H1 (cell line): ENCODE measurements at regions not wholly inside any gene's neighbourhood (a gene's known extent, or its start where the extent isn't known, plus 50 kb on each side); places are given as distances from the start of the nearest gene placed in this dataset.

ENCODE experiments used
- CTCF ChIA-PET: fragments of 300-600 bp; sonication (Branson Sonifier 250); formaldehyde crosslinking; loops from one replicate; lab custom pipeline; 2021; ENCODE audit not compliant: partially characterized antibody; lab: Charles Lee
- POLR2A ChIA-PET: fragments of 300-600 bp; sonication (Branson Sonifier 250); formaldehyde crosslinking; loops from one replicate; lab custom pipeline; 2021; ENCODE audit warnings: inconsistent platforms; ENCODE audit not compliant: partially characterized antibody; lab: Charles Lee
- DNase-seq, 2 experiments: peaks; one replicate each; pipeline versions ENCODE4 v3.0.0 to v3.0.0-alpha.2; 2010 to 2022; ENCODE audit warnings: low spot score in 2 of 2, low read depth in 1 of 2, mixed read lengths in 1 of 2
- FAIRE-seq: peaks from 2 replicates; lab custom pipeline; 2011; peaks lifted over from hg19 to GRCh38; lab: Jason Lieb, UNC
- H2AFZ ChIP-seq: 2 replicates; pipeline ENCODE4 v1.8.1; 2012; ENCODE audit warnings: low read length, inconsistent platforms
- H2AK5ac ChIP-seq: 2 replicates; pipeline ENCODE4 v1.6.1; 2013; ENCODE audit warnings: low read depth, low read length
- H2BK120ac ChIP-seq: replicated peaks from 2 replicates; pipeline ENCODE3; 2013; ENCODE audit warnings: low read depth, low read length, inconsistent platforms
- H2BK12ac ChIP-seq: 2 replicates; pipeline ENCODE4 v1.6.1; 2013; ENCODE audit warnings: low read depth, low read length
- H2BK15ac ChIP-seq: 2 replicates; pipeline ENCODE4 v1.6.1; 2013; ENCODE audit warnings: low read length
- H2BK20ac ChIP-seq: 2 replicates; pipeline ENCODE4 v1.6.1; 2013; ENCODE audit warnings: low read length
- H2BK5ac ChIP-seq: 2 replicates; pipeline ENCODE4 v1.6.1; 2013; ENCODE audit warnings: low read depth, low read length
- H3K14ac ChIP-seq: 2 replicates; pipeline ENCODE4 v1.6.1; 2013; ENCODE audit warnings: inconsistent platforms; ENCODE audit not compliant: insufficient read length
- H3K18ac ChIP-seq: 2 replicates; pipeline ENCODE4 v1.6.1; 2013; ENCODE audit warnings: low read length; ENCODE audit errors: extremely low read depth
- H3K23ac ChIP-seq: 2 replicates; pipeline ENCODE4 v1.6.1; 2013; ENCODE audit warnings: inconsistent platforms; ENCODE audit not compliant: insufficient read length
- H3K23me2 ChIP-seq: 2 replicates; pipeline ENCODE4 v1.6.1; 2013; ENCODE audit warnings: low read depth, low read length
- H3K27ac ChIP-seq: 2 replicates; pipeline ENCODE4 v1.6.1; 2011; ENCODE audit warnings: low read depth, low read length, inconsistent platforms
- H3K27me3 ChIP-seq, 4 experiments: replicated peaks in 1 of 4; 1 replicate in 1 of 4; 2 replicates in 3 of 4; pipeline versions ENCODE4 v1.6.1 to v1.8.1; 2011 to 2013; ENCODE audit warnings: low read length in 3 of 4, mild to moderate bottlenecking in 3 of 4, inconsistent platforms in 2 of 4, mixed read lengths in 2 of 4, moderate library complexity in 1 of 4; ENCODE audit not compliant: control insufficient read depth in 3 of 4, insufficient read depth in 3 of 4; ENCODE audit errors: extremely low read depth in 1 of 4
- H3K36me3 ChIP-seq, 4 experiments: 2 replicates each; pipeline versions ENCODE4 v1.6.1 to v1.8.1; 2011 to 2013; ENCODE audit warnings: mild to moderate bottlenecking in 4 of 4, low read length in 3 of 4, moderate library complexity in 2 of 4, control low read depth in 1 of 4, inconsistent platforms in 1 of 4; ENCODE audit not compliant: insufficient read depth in 4 of 4, control insufficient read depth in 2 of 4
- H3K4ac ChIP-seq: replicated peaks from 2 replicates; pipeline ENCODE3; 2013; ENCODE audit warnings: low read length, low read depth, mixed read lengths, inconsistent platforms; ENCODE audit not compliant: insufficient read length
- H3K4me1 ChIP-seq, 4 experiments: replicated peaks in 1 of 4; 1 replicate in 1 of 4; 2 replicates in 3 of 4; pipeline versions ENCODE4 v1.6.1 to v1.8.1; 2011 to 2013; ENCODE audit warnings: low read length in 3 of 4, inconsistent platforms in 2 of 4, mixed read lengths in 1 of 4; ENCODE audit not compliant: insufficient read depth in 4 of 4, control insufficient read depth in 3 of 4
- H3K4me2 ChIP-seq, 2 experiments: 2 replicates each; pipeline versions ENCODE4 v1.6.1 to v1.8.1; 2011 to 2013; ENCODE audit warnings: low read depth in 2 of 2, low read length in 2 of 2, control low read depth in 1 of 2, inconsistent platforms in 1 of 2, mild to moderate bottlenecking in 1 of 2; ENCODE audit not compliant: insufficient read depth in 1 of 2
- H3K4me3 ChIP-seq, 4 experiments: fragments of 200-600, 300-600 bp in 1 of 4; sonication (generic), shearing (Covaris generic), sonication (Bioruptor Twin) in 1 of 4; 2 replicates each; pipeline versions ENCODE4 v1.5.1 to v1.8.1; 2011 to 2016; ENCODE audit warnings: low read length in 4 of 4, low read depth in 3 of 4, control low read depth in 2 of 4, inconsistent platforms in 2 of 4, mild to moderate bottlenecking in 2 of 4, mixed read lengths in 1 of 4, moderate library complexity in 1 of 4; ENCODE audit not compliant: insufficient read depth in 2 of 4; ENCODE audit errors: extremely low read depth in 1 of 4
- H3K56ac ChIP-seq: replicated peaks from 2 replicates; pipeline ENCODE3; 2013; ENCODE audit warnings: low read depth, mild to moderate bottlenecking, mixed read lengths, low read length, inconsistent platforms; ENCODE audit not compliant: insufficient read length
- H3K79me1 ChIP-seq: 2 replicates; pipeline ENCODE4 v1.6.1; 2013; ENCODE audit warnings: low read depth, low read length, control low read depth
- H3K79me2 ChIP-seq, 2 experiments: 2 replicates each; pipeline versions ENCODE4 v1.6.1 to v1.8.1; 2012 to 2013; ENCODE audit warnings: low read length in 2 of 2, mild to moderate bottlenecking in 2 of 2, inconsistent platforms in 1 of 2; ENCODE audit not compliant: insufficient read depth in 2 of 2, control insufficient read depth in 1 of 2
- H3K9ac ChIP-seq, 4 experiments: replicated peaks in 1 of 4; 1 replicate in 1 of 4; 2 replicates in 3 of 4; pipeline versions ENCODE4 v1.6.1 to v1.8.1; 2011 to 2013; ENCODE audit warnings: low read depth in 3 of 4, low read length in 3 of 4, control low read depth in 2 of 4, mild to moderate bottlenecking in 2 of 4, moderate library complexity in 2 of 4, inconsistent platforms in 1 of 4; ENCODE audit errors: extremely low read depth in 1 of 4
- H3K9me3 ChIP-seq, 2 experiments: 2 replicates each; pipeline versions ENCODE4 v1.6.1 to v1.8.1; 2012 to 2013; ENCODE audit warnings: mild to moderate bottlenecking in 2 of 2, moderate library complexity in 2 of 2, control low read depth in 1 of 2, inconsistent platforms in 1 of 2, low read depth in 1 of 2, low read length in 1 of 2, mixed read lengths in 1 of 2; ENCODE audit not compliant: insufficient read depth in 2 of 2
- H4K20me1 ChIP-seq, 2 experiments: replicated peaks in 1 of 2; 2 replicates each; pipeline versions ENCODE3 to v1.8.1; 2011 to 2013; ENCODE audit warnings: inconsistent platforms in 2 of 2, low read length in 2 of 2, mild to moderate bottlenecking in 1 of 2; ENCODE audit not compliant: insufficient read depth in 2 of 2, control insufficient read depth in 1 of 2
- H4K5ac ChIP-seq: 2 replicates; pipeline ENCODE4 v1.6.1; 2013; ENCODE audit warnings: low read length, low read depth, mixed read lengths, inconsistent platforms; ENCODE audit not compliant: insufficient read length
- H4K8ac ChIP-seq: 2 replicates; pipeline ENCODE4 v1.8.0; 2013; ENCODE audit warnings: mild to moderate bottlenecking, moderate library complexity, low read length, inconsistent platforms; ENCODE audit not compliant: insufficient read depth; ENCODE audit errors: extremely low read depth
- H4K91ac ChIP-seq: replicated peaks from 2 replicates; pipeline ENCODE3; 2013; ENCODE audit warnings: low read length, mixed read lengths, inconsistent platforms; ENCODE audit not compliant: insufficient read length
- EP300 ChIP-seq, 2 experiments: IDR thresholded peaks; 1 replicate in 1 of 2; 2 replicates in 1 of 2; pipeline ENCODE4 v1.6.1; 2011 to 2012; ENCODE audit warnings: low read depth in 2 of 2, low read length in 2 of 2, mild to moderate bottlenecking in 2 of 2, borderline replicate concordance in 1 of 2, inconsistent platforms in 1 of 2, moderate library complexity in 1 of 2
- KDM1A ChIP-seq: fragments of 200-600, 300-600 bp; sonication (generic); IDR thresholded peaks from 2 replicates; pipeline ENCODE4 v1.7.1; 2016; ENCODE audit warnings: mild to moderate bottlenecking, low read length, borderline replicate concordance
- RAD21 ChIP-seq, 2 experiments: IDR thresholded peaks in 1 of 2; conservative IDR thresholded peaks in 1 of 2; 2 replicates each; pipeline ENCODE4 v1.6.1; 2011; ENCODE audit warnings: low read depth in 2 of 2, low read length in 2 of 2, improper control_type of control experiment in 1 of 2, inconsistent platforms in 1 of 2, mild to moderate bottlenecking in 1 of 2, moderate library complexity in 1 of 2
- SIX5 ChIP-seq: IDR thresholded peaks from 2 replicates; pipeline ENCODE4 v1.6.1; 2011; ENCODE audit warnings: mild to moderate bottlenecking, low read depth, low read length
- TEAD4 ChIP-seq: IDR thresholded peaks from 2 replicates; pipeline ENCODE4 v1.6.1; 2012; ENCODE audit warnings: low read depth, low read length, inconsistent platforms, mixed read lengths
- TF ChIP-seq, protein P1 (sequence below): IDR thresholded peaks from 2 replicates; pipeline ENCODE4 v1.6.1; 2011; ENCODE audit warnings: low read length, improper control_type of control experiment

DNA sequence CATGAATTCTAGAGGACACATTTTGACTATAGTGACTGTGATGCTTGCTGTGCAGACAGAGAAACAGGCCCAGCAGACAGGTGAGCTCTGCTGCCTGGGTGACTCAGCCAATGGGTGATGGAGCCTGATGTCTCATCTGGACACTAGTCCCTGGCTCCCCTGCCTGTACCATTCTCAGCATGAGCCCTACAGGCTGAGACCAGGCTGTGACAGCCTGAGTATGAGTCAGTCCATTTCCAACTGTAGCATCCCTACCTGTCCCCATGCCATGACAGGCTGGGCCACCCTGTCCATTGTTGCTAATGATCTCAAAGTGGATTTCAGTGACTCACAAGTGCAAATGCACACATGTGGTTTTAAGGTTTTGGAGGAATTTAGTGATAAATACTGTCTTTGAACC lies 102.5 kb upstream of the EEF2KMT start:
- Histone ChIP-seq H2BK120ac (no peak overlapping the region), H2BK20ac (no peak overlapping the region), H4K8ac (no peak overlapping the region; the same call in 1 of the 2 replicates), H4K91ac (no peak overlapping the region), H3K23me2 (no peaks in the 10 kb centered on the region), H2AK5ac (no peak overlapping the region), H3K23ac (no peak overlapping the region), H3K9ac (no peak overlapping the region), H3K27ac (no peak overlapping the region), H3K4ac (no peak overlapping the region), H3K79me2 (no peaks in the 10 kb centered on the region), H3K79me1 (no peaks in the 10 kb centered on the region), H3K4me1 (no peaks in the 10 kb centered on the region), H2BK5ac (no peak overlapping the region), H3K9me3 (peaks cover 8% of the 10 kb centered on the region in 2 experiments; a peak in 1 of 4 replicates), H3K18ac (no peak overlapping the region), H4K5ac (peak overlapping the region; percentile 10), H2AFZ (no peak overlapping the region), H3K4me2 (no peak overlapping the region), H4K20me1 (peaks cover 0 to 1% of the 10 kb centered on the region in 2 experiments), H3K56ac (no peak overlapping the region), H2BK12ac (no peak overlapping the region), H3K36me3 (no peaks in the 10 kb centered on the region), H2BK15ac (0 out of 2 replicates have a peak overlapping the region, but pooled peaks have one; percentile 13), H3K4me3 (no peak overlapping the region), H3K27me3 (no peaks in the 10 kb centered on the region), H3K14ac (no peak overlapping the region)
- no peak for TF ChIP-seq TEAD4
- TF ChIP-seq SIX5, result no peak
- TF ChIP-seq, protein P1, sequence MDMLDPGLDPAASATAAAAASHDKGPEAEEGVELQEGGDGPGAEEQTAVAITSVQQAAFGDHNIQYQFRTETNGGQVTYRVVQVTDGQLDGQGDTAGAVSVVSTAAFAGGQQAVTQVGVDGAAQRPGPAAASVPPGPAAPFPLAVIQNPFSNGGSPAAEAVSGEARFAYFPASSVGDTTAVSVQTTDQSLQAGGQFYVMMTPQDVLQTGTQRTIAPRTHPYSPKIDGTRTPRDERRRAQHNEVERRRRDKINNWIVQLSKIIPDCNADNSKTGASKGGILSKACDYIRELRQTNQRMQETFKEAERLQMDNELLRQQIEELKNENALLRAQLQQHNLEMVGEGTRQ, result no peak
- TF ChIP-seq EP300 (IDR thresholded peaks at IDR 0.05; ENCODE audit: borderline replicate concordance in 1 of 2, low read depth in 2 of 2, low read length in 2 of 2), result no peak
- TF ChIP-seq KDM1A, result no peak
- TF ChIP-seq RAD21 (IDR thresholded peaks at IDR 0.05 in 1 of 2, conservative IDR thresholded peaks at IDR 0.05 in 1 of 2; ENCODE audit: low read depth in 2 of 2, low read length in 2 of 2), result no peak
- no peak for FAIRE-seq
- no peak for DNase-seq
- ChIA-PET CTCF (interaction anchor here (1.3 kb wide), 1 partner anchor 14 kb away, joined by 4 read pairs; no protein-coding TSS in a partner anchor), POLR2A (no interaction called here)
